Eye (tissue), 1 donor: ENCODE measurements at regions not wholly inside any gene's neighbourhood (a gene's known extent, or its start where the extent isn't known, plus 50 kb on each side); places are given as distances from the start of the nearest gene placed in this dataset.

Experiments
- DNase-seq: peaks from one replicate; pipeline ENCODE4 v3.0.0-alpha.2; 2015

DNA sequence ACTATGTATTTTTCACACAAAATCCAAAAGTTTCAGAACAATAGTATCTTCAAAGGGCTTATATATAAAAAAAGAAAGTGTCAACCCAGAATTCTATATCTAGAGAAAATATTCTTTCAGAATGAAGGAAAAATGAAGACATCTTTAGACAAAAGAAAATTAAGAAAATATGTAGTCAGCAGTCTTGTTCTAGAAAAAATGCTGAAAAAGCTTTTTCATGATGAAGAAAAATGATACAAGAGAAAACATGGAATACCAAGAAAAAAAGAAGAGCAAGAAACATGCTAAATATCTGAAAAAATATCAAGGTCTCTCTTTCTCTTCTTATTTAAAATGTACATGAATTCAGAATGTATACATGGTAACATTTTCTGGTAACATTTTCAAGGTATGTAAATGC, 816.8 kb upstream of the FAT3 start:
- no peak for DNase-seq

DNA sequence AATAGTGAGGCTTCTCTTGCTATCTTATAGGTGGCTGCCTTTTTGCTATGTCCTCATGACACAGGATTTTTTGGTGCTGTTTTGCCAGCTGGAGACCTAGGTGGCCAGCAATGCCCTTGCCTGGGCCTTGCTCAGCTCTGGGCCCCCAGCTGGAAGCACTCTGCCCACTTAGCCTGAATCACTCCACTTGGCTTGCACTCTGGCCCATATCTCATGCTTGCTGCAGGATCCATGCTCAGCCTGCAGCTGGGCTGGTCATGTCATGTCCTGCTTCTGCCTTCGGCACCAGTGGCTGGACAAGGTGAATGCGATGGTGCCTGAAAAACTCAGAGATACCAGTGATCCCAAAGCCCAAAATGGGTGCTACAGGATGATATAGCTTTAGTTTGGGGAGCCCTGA, 818.6 kb upstream of the FAT3 start:
- no peak for DNase-seq

DNA sequence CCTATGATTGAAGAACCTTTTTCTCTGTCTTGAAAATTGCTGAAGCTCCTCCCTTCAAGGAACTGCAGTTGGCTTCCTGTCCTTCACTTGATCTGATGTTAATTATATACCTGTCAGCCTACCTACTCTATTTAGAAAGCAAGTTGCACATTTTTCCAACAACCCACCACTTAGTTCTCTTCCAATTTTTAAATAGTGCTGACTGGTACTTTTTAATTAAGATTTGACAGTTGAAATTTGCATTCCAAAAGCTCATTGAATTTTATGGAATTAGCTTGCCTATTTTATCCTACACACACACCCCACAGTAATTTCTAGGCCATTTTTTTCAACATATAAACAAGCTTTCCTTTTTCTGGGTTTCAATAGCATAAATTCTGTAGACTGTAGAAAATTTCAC, 820.3 kb upstream of the FAT3 start:
- no peak for DNase-seq

DNA sequence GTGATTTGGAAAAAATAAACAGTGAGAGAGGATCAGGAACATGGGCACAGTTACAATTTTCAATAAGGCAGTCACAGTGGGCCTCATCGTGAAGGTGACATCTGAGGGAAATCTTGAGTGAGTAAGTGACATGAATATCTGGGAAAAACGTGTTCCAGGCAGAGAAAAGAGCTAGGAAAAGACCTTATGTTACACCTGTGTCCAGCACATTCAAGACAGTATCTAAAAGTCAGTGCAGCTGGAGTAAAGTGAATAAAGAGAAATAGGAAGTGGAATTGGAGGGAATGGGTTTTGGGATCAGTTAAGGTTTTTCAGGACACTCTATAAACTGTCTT, 827.5 kb upstream of the FAT3 start:
- no peak for DNase-seq

DNA sequence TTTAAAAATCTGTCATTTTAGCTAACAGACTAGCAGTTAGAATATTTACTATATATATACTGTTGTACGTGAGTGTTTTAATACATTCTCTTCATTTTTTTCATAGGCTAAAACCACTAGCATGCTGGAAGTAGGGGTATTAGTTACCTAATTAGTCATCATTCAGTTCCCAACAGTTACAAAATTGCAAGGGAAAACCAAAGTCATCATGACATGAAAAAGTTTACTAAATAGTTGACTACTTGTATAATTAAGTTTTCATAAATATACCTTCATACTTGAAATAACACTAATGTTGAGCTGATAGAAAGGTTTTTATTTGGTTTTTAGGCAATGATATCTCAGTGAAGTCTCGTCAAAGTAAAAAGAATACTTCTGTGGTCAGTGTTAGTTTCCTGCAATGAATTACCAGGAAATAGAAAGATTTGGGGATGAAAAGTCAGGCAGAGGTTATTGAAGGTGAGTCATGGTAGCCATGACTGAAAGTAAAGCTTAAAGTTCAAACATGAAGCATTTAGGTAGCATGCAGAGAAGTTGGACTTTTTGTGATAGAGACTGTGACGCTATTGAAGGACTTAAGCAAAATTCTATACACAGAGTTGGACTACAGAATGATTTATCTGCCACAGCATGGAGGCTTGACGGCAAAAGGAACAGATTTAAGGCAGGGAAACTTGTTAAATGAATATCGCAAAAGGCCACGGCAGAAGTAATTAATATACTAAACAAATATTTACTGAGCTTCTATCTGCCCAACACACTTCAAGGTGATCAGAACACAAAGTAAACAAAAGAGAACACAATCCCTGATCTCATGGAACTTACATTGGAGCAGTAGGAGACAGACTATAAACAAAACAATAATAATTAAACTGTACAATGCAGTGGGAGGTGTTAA, 828.1 kb upstream of the FAT3 start:
- DNase-seq: no peak

DNA sequence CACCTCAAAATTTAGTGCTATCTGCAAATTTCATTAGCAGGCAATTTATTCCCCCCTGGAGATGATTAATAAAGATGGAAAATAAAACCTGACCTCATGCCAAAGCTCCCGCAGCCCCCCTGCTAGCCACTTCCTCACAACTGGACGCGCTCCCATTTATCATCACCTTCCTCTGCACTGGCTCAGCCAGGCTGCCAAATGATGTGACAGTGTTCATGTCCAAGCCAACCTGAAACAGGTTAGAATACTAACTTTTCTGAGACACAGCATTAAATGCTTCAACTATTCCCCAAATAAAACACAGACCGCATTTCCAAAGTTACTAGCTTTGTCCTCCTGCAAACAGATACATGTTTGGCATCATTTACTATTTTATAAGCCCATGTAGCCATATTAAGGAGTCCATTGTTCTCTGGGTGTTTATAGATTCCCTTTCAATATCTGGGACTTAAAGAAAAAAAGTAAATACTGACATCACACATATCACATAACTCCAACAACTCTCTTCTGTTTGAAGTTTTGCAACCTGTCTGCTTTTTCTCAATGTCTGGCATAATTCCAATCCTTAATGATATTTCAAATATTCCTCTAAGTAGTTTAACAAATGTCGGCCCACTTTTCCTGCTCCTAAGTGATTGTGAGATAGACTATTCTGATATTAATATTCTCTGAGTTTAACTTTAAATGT, 829.7 kb upstream of the FAT3 start:
- no peak for DNase-seq

DNA sequence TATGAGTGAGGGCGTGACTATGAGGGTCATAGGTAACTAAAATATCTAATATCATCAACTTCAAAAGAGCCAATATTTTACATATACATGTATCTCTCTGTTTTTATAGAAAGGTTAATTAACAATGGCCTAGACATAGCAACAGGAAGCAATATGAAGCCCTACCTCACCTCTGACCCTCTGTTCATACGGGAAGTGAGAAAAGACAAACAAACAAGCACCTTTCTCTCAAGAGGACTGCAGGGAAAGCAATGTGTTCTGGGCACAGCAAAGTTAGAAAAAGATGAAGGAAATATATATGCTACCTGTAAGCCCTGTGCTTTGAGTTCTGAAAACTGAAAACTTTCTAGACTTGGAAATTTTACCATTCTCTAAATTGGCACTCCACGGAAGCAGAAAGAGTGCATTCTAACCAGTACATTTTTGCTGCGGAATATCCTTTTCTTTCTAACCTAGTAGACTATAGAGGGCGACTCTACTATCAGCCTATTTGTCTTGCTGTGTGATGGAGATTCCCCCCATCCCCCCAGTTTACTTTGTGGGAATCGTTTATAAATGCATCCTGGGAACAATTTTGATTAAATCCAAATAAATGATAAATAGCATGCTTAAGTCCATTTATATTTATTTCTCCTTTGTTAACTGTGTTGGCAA, 830.4 kb upstream of the FAT3 start:
- no peak for DNase-seq

DNA sequence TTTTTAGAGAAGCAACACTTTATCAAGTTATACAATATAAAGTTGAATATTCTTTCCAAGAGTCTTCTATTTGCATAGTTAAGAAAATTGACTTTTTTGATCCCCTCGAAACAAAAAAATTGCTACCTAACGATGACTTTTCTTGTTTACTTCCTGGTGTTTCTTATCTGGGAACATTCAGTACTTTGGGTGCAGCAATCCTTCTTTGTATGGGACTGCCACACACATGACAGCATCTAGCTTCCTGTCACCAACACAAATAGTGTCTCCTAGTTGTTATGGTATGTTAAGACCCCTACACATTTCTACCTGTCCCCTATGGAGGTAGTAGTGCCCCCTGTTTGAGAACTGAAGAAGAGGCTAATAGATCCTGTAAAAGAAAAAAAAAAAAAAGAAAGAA, 841.7 kb upstream of the FAT3 start:
- DNase-seq: no peak

DNA sequence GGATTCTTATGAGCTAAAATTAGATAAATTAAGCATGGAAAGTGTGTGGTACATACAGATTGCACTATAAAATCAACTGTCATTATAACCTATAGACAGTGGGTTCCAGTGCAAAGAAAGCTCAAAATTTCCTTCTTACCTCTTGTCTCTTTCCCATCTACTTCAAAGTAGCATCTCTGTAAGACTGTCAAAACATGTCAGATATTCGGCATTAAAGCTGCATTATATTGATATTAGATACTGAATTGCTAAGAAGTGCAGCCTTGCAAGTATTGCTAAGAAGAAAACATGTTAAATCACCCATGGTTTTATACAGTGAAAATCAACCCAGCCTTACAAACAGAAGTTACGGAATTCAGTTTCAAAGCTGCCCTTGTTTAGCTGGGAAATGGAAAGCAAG, 849.8 kb upstream of the FAT3 start:
- no peak for DNase-seq

DNA sequence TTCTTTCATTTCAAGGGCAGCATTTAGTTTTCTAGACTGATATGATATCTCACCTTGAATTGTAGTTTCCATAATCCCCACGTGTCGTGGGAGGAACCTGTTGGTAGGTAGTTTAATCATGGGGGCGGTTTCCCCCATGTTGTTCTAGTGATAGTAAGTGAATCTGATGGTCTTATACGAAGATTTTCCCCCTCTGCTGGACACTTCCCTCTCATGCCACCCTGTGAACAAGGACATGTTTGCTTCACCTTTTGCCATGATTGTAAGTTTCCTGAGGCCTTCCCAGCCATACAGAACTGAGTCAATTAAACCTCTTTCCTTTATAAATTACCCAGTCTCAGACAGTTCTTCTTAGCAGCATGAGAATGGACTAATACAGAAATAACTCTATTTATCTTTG, 851.1 kb upstream of the FAT3 start:
- no peak for DNase-seq

DNA sequence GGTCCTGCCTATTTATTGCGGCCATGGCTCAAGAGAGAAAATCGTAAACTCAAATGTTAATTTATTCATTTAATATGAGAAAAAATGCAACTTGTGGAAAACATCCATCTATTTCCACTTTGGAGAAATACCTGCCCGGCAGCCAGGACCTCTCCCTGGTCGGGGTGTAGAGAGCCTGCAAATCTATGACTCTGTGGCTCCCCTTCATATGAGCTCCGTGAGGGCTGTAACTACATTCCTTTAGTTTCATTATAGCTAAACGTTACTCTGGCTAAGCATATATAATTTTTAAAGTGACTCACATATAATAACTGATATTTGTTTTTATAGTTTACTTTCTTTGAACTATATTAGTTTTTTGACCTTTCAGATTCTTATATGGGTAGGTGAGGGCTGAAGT, 857.8 kb upstream of the FAT3 start:
- DNase-seq: no peak

DNA sequence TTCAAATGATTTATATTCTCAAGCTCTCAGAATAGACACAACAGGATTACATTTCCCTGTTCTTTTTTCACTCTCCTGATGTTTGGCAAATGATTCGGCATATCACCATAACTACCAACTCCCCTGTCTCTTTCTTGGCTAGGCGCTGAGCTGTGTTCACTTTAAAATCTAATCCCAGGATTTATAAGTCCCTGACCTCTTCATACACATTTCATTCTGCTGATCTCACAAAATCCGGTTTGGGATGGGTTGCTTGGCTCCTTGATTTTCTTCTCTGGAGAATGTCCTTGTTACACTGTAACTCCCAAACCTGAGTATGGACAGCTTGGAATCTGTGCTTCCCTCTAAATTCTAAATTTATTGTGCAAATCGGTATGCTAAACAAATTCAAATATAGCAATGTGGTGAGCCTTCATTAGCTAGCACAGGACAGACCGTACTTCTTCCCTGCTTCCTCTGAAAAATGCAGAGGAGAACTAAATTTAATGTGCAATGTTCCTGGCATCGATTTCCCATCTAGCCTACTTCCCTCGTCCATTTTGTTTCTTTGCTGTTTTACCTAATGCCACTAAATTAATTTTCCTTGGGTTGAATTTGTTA, 858.5 kb upstream of the FAT3 start:
- peak; percentile 26 for DNase-seq

DNA sequence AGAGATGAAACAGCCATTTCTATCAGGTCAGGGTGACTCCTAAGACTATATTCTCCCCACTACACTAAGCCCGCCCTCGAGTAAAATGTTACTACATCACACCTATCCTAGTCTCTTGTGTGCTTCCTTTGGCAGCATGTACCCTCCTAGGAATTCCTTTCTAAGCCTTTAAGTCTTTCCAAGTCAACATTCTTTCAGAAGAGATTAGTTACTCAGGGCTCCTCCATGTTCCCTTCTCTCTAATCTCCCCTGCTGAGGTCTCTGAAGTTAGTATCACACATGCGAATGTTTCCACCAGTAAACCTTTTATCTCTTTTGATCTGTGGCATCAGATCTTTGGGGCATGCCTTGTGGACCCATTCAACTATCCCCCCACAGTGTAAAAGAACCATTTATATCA, 873.7 kb upstream of the FAT3 start:
- no peak for DNase-seq

DNA sequence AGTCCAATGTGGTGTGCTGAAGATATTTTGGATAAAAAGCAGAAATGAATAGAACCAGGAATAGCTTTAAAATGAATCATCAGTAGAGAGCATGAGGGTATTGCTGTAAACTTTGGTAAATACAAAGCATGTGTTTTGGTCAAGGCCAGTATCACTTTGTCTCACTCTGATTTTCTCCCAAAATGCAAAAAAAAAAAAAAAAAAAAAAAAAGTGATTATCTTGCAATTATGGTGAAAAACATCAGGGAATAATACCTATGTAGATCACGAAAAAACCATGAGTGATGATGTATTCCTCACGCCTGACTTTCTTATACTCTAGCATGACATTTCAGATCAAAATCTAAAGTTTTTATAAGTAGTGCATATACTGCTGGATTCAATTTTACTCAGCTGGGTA, 897.9 kb upstream of the FAT3 start:
- DNase-seq: no peak

DNA sequence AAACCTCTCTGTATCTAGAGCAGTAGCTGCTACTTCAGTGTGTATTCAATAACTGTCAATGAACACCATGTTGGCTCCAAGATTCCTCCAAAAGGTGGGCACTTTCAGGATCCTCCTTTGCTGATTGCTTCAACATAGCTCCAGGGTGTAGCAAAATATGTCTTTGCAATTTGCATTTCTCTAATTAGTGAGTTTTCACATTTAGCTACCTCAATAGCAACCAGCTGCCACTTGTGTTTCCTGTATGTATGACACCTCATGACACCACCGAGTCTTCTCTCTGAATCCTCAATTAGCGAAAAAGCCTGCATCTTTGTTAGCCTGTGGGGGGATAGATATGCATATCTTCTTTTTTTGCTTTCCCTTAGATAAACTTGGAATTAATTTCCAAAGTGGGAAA, 898.3 kb upstream of the FAT3 start:
- DNase-seq: no peak

DNA sequence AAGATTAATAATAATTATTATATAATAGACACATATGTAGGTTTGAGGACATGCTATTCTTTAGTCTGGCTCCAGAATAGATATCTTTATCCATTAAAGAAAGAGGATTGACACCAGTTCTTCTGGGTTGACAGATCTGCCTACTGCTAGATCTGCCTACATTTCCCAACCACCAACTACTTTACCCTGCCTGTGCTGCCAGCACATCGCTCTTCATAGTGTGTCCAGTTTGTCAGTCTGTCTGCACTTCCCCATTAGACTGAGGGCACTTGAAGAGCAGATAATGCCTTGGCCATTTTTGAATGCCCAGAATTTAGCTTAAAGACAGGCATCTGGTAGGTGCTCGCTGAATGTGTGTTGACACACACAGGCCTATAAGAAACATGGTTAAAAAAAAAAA, 910.1 kb upstream of the FAT3 start:
- no peak for DNase-seq

DNA sequence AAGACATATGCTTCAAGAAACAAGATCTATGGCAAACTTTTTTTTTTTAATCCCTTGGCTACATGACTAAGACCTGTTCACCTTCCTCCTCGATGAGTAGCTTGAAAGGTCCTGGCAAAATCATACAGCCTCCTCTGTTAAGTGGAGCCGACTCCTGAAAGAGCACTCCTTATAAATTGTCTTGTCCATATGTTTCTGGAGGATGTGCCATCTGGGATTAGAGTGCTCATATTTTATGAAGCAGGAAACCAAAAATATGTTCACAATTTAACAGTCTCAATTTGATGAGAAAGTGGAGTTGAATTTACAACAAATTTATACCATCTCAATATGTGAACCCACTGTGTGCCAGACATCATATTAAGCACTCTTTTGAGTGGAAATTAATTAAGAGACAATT, 912.1 kb upstream of the FAT3 start:
- no peak for DNase-seq

DNA sequence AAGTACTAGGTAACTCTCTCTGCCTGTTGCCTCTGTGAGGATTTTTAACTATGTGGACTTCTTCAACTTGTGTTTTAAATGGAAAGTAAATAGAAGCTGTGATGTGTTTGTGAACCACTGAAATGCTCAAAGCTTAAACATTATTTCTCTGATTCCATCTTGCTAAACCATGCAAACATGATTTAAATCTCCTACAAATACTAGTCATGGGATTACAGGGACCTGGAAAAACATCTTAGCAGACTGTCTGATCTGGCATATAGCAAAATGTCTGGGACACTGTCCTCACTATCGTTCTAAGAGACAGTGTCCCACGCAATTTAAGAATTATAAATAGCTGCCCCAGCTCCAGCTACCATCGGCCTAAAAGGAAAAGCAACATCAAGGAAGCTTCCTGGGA, 914.5 kb upstream of the FAT3 start:
- no peak for DNase-seq

DNA sequence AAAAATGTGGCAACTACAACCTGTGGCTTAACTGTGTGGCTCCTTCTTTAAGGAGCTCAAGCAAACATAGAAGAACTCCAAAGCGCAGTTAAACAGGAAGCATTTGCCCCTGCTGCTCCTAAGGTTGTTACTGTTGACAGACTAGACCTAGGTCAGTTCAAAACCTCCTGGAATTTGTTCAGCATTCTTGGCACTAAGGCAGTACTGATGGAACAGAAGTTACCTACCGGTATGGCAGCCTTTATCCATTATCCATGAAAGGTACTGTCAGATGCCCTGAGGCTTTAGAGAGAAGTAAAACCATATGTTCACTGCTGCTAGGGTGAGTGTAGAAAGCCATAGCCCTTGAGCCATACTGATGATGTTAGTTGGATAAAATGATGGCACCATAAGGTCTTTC, 916.5 kb upstream of the FAT3 start:
- DNase-seq: no peak

DNA sequence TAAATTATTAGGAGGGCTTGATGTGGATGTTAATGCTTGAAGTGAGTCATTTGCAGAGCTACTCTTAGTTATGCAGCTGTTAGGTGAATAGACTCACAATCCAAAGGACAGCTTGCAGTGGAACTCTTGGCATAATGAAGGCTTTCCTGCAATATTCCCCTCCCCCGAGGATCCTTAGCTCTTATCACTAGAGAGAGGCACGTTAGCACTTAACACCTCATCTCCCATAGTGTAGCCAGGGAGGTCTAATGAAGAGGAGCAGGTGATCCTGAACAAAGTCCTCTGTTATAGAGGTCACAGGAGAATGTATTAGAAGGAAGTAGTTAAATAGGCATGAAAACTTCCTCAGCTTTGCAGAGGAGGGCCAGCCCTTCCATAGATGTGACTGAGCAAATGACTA, 919.2 kb upstream of the FAT3 start:
- DNase-seq: peak; percentile 32

DNA sequence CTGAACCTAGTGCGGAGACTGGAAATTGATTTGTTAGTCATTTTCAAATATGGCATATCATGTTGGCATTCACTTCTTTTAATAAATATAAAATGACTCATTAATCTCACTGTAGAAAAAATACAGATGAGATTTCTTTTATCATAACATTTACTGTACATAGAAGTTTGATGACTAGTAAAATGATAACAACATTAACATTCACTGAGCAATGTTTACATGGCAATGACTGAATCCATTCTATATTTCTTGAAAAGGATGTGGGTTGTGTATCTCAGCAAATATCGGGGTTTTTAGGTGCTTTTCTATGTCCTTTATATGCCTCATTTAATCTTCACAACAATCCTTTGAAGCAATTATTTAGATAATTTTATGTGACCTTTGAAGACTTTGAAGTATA, 920.9 kb upstream of the FAT3 start:
- no peak for DNase-seq

DNA sequence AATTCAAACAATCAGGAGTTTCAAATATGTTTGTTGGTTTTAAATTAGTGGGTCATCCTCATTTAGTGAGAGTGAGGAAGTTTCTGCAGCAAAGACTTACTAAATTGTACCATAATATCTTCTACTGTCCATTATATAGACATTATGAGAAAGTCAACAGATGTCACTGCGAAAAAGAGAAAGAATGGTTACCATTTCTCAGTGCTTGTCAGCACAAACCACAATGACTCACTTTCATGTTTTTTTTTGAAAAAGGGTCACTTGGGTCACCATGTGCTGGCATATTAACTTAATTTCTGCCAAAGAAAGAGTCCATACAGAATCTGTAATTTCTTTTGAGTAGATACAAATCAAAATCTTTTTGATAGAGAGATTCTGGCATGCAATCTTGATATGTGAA, 924.6 kb upstream of the FAT3 start:
- no peak for DNase-seq

DNA sequence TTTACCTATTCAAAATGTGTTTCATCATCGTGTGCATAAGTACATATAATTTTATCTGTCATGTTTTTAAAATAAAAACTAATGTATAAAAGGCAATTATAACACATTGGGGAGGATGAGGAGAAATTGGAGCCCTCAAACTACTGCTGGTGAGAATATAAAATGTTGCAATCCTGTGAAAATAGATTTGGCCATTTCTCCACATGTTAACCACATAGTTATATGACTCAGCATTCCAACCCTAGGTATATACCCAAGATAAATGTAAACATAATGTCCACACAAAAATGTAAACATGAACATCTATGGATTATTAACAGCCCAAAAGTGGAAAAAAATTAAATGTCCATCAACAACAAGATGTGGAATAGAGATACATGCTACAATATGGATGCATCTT, 928.0 kb upstream of the FAT3 start:
- DNase-seq: no peak

DNA sequence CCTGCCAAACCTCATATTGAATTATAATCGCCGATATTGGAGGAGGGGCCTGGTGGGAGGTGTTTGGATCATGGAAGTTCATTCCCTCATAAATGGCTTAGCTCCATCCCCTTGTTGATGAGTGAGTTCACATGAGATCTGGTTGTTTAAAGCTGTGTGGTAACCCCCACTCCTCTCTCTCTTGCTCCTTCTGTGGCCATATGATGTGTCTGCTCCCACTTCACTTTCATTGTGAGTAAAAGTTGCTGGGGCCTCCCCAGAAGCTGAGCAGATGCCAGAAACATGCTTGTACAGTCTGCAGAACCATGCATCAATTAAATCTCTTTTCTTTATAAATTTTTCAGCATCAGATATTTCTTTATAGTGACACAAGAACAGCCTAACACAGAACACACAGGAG, 929.0 kb upstream of the FAT3 start:
- no peak for DNase-seq
